NB4 (cell line): ENCODE measurements at regions not wholly inside any gene's neighbourhood (a gene's known extent, or its start where the extent isn't known, plus 50 kb on each side); places are given as distances from the start of the nearest gene placed in this dataset.

Source experiments
- CTCF ChIP-seq: IDR thresholded peaks from one replicate; pipeline ENCODE4 v1.5.1; 2012; ENCODE audit warnings: low read depth, low read length
- POLR2A ChIP-seq: IDR thresholded peaks from 2 replicates; pipeline ENCODE4 v1.6.1; 2011; ENCODE audit warnings: mild to moderate bottlenecking; ENCODE audit not compliant: insufficient read length; ENCODE audit errors: extremely low read depth

GRCh38 chr1:80251171-80251570 lies 1244.6 kb upstream of the ADGRL4 start:
- TF ChIP-seq POLR2A: no peak
- no peak for TF ChIP-seq CTCF
